BE2C (cell line): ENCODE measurements at regions not wholly inside any gene's neighbourhood (a gene's known extent, or its start where the extent isn't known, plus 50 kb on each side); places are given as distances from the start of the nearest gene placed in this dataset.

ENCODE experiments used
- DNase-seq: peaks from one replicate; pipeline ENCODE4 v3.0.0-alpha.2; 2020
- H3K27me3 ChIP-seq: fragments of 250-450 bp; sonication (Bioruptor Pico); 2 replicates; pipeline ENCODE4 v1.5.1; 2020; ENCODE audit warnings: mild to moderate bottlenecking
- H3K36me3 ChIP-seq: fragments of 250-450 bp; sonication (Bioruptor Pico); 2 replicates; pipeline ENCODE4 v1.5.1; 2020; ENCODE audit warnings: mild to moderate bottlenecking
- H3K4me1 ChIP-seq: fragments of 250-450 bp; sonication (Bioruptor Pico); 2 replicates; pipeline ENCODE4 v1.5.1; 2020
- H3K4me3 ChIP-seq: 2 replicates; pipeline ENCODE4 v1.5.1; 2011; ENCODE audit warnings: low read depth, low read length
- H3K9me3 ChIP-seq: fragments of 250-450 bp; sonication (Bioruptor Pico); 2 replicates; pipeline ENCODE4 v1.5.1; 2020
- CTCF ChIP-seq: IDR thresholded peaks from 2 replicates; pipeline ENCODE4 v1.5.1; 2012; ENCODE audit warnings: mild to moderate bottlenecking, low read depth, low read length

GRCh38 chr10:46233181-46233580, 53.6 kb upstream of the ANTXRL start:
- Histone ChIP-seq H3K4me1 (peaks cover 3% of the 10 kb centered on the region; the same call in 1 of the 2 replicates), H3K27me3 (no peaks in the 10 kb centered on the region), H3K9me3 (no peaks in the 10 kb centered on the region), H3K36me3 (no peaks in the 10 kb centered on the region), H3K4me3 (no peak overlapping the region)
- TF ChIP-seq CTCF, result no peak
- no peak for DNase-seq

- Histone ChIP-seq H3K4me1 (no peaks in the 10 kb centered on the region), H3K36me3 (no peaks in the 10 kb centered on the region), H3K4me3 (no peak overlapping the region), H3K9me3 (no peaks in the 10 kb centered on the region), H3K27me3 (no peaks in the 10 kb centered on the region)
- TF ChIP-seq CTCF, result no peak
- no peak for DNase-seq
Observed at GRCh38 chr10:46234026-46234425, 52.8 kb upstream of the ANTXRL start.

GRCh38 chr10:46234431-46235060, 52.3 kb upstream of the ANTXRL start:
- Histone ChIP-seq H3K9me3 (no peaks in the 10 kb centered on the region), H3K36me3 (no peaks in the 10 kb centered on the region), H3K4me1 (no peaks in the 10 kb centered on the region), H3K4me3 (no peak overlapping the region), H3K27me3 (no peaks in the 10 kb centered on the region)
- no peak for DNase-seq
- TF ChIP-seq CTCF, result no peak

GRCh38 chr10:46235705-46236545, 50.9 kb upstream of the ANTXRL start:
- Histone ChIP-seq H3K4me1 (no peaks in the 10 kb centered on the region), H3K27me3 (no peaks in the 10 kb centered on the region), H3K36me3 (no peaks in the 10 kb centered on the region), H3K9me3 (no peaks in the 10 kb centered on the region), H3K4me3 (no peak overlapping the region)
- no peak for DNase-seq
- no peak for TF ChIP-seq CTCF

- Histone ChIP-seq H3K36me3 (no peaks in the 10 kb centered on the region), H3K9me3 (no peaks in the 10 kb centered on the region), H3K4me1 (no peaks in the 10 kb centered on the region), H3K27me3 (no peaks in the 10 kb centered on the region), H3K4me3 (no peak overlapping the region)
- TF ChIP-seq CTCF, result no peak
- no peak for DNase-seq
Observed at GRCh38 chr10:46236546-46236887, 50.3 kb upstream of the ANTXRL start.

GRCh38 chr10:46236941-46237681, 49.7 kb upstream of the ANTXRL start:
- H3K9me3 ChIP-seq, result no peaks in the 10 kb centered on the region; the same call in 1 of the 2 replicates
- no peak overlapping the region for H3K4me3 ChIP-seq
- H3K4me1 ChIP-seq, result no peaks in the 10 kb centered on the region
- no peak for TF ChIP-seq CTCF
- DNase-seq, result no peak
- H3K27me3 ChIP-seq, result no peaks in the 10 kb centered on the region
- H3K36me3 ChIP-seq, result no peaks in the 10 kb centered on the region
